H9 (cell line): ENCODE measurements at regions not wholly inside any gene's neighbourhood (a gene's known extent, or its start where the extent isn't known, plus 50 kb on each side); places are given as distances from the start of the nearest gene placed in this dataset.

Experiments used
- DNase-seq: peaks from one replicate; pipeline ENCODE4 v3.0.0-alpha.2; 2017
- H2AFZ ChIP-seq: one replicate; pipeline ENCODE4 v1.6.1; 2013; ENCODE audit warnings: mild to moderate bottlenecking, low read length, control low read depth, moderate library complexity
- H2AK5ac ChIP-seq: 2 replicates; pipeline ENCODE4 v1.6.1; 2013; ENCODE audit warnings: low read length, control low read depth, mixed read lengths; ENCODE audit not compliant: insufficient read length
- H2BK120ac ChIP-seq: one replicate; pipeline ENCODE4 v1.6.1; 2013; ENCODE audit warnings: low read depth, mild to moderate bottlenecking, low read length, control low read depth, inconsistent platforms; ENCODE audit not compliant: poor library complexity, severe bottlenecking
- H2BK12ac ChIP-seq: 2 replicates; pipeline ENCODE4 v1.6.1; 2013; ENCODE audit warnings: low read length, control low read depth, mixed read lengths, low read depth; ENCODE audit not compliant: insufficient read length
- H2BK15ac ChIP-seq: 2 replicates; pipeline ENCODE4 v1.6.1; 2013; ENCODE audit warnings: low read depth, low read length, control low read depth
- H2BK20ac ChIP-seq: one replicate; pipeline ENCODE4 v1.6.1; 2013; ENCODE audit warnings: low read depth, mild to moderate bottlenecking, low read length, control low read depth, inconsistent platforms; ENCODE audit not compliant: poor library complexity, severe bottlenecking
- H2BK5ac ChIP-seq: 2 replicates; pipeline ENCODE4 v1.6.1; 2013; ENCODE audit warnings: low read length, control low read depth, mixed read lengths; ENCODE audit not compliant: insufficient read length
- H3K14ac ChIP-seq: 2 replicates; pipeline ENCODE4 v1.6.1; 2013; ENCODE audit warnings: low read length, control low read depth; ENCODE audit not compliant: insufficient read depth
- H3K18ac ChIP-seq: 2 replicates; pipeline ENCODE4 v1.6.1; 2013; ENCODE audit warnings: low read depth, mild to moderate bottlenecking, mixed read lengths, low read length, control low read depth; ENCODE audit not compliant: insufficient read length
- H3K23ac ChIP-seq: 2 replicates; pipeline ENCODE4 v1.6.1; 2013; ENCODE audit warnings: low read length, control low read depth, mixed read lengths, low read depth; ENCODE audit not compliant: insufficient read length
- H3K23me2 ChIP-seq: 2 replicates; pipeline ENCODE4 v1.6.1; 2013; ENCODE audit warnings: low read depth, mild to moderate bottlenecking, mixed read lengths, low read length, control low read depth; ENCODE audit not compliant: insufficient read length, poor library complexity, severe bottlenecking
- H3K27ac ChIP-seq: 2 replicates; pipeline ENCODE4 v1.5.1; 2013; ENCODE audit warnings: low read length, control low read depth, mixed read lengths, low read depth; ENCODE audit not compliant: insufficient read length
- H3K27me3 ChIP-seq: 2 replicates; pipeline ENCODE4 v1.6.1; 2013; ENCODE audit warnings: low read length, control low read depth, inconsistent platforms; ENCODE audit not compliant: insufficient read depth
- H3K4ac ChIP-seq: 2 replicates; pipeline ENCODE4 v1.6.1; 2013; ENCODE audit warnings: low read depth, mild to moderate bottlenecking, control low read depth, inconsistent platforms, low read length, moderate library complexity
- H3K4me1 ChIP-seq: 2 replicates; pipeline ENCODE4 v1.6.1; 2013; ENCODE audit warnings: low read length, control low read depth, inconsistent platforms; ENCODE audit not compliant: insufficient read depth
- H3K4me2 ChIP-seq: 2 replicates; pipeline ENCODE4 v1.6.1; 2013; ENCODE audit warnings: low read length, control low read depth, mixed read lengths; ENCODE audit not compliant: insufficient read length, insufficient read depth
- H3K56ac ChIP-seq: 2 replicates; pipeline ENCODE4 v1.6.1; 2013; ENCODE audit warnings: low read depth, mild to moderate bottlenecking, mixed read lengths, low read length, control low read depth; ENCODE audit not compliant: insufficient read length
- H3K79me1 ChIP-seq: 2 replicates; pipeline ENCODE4 v1.6.1; 2013; ENCODE audit warnings: low read depth, mild to moderate bottlenecking, moderate library complexity, low read length, control low read depth, inconsistent platforms; ENCODE audit not compliant: insufficient read depth, poor library complexity, severe bottlenecking
- H3K79me2 ChIP-seq: 2 replicates; pipeline ENCODE4 v1.6.1; 2013; ENCODE audit warnings: low read length, control low read depth, inconsistent platforms; ENCODE audit not compliant: insufficient read depth
- H3K9ac ChIP-seq: 2 replicates; pipeline ENCODE4 v1.6.1; 2013; ENCODE audit warnings: low read length, control low read depth, mixed read lengths; ENCODE audit not compliant: insufficient read length; ENCODE audit errors: extremely low read depth
- H3K9me3 ChIP-seq: one replicate; pipeline ENCODE4 v1.6.1; 2013; ENCODE audit warnings: low read depth, low read length, inconsistent platforms; ENCODE audit not compliant: control insufficient read depth
- H3T11ph ChIP-seq: one replicate; pipeline ENCODE4 v1.6.1; 2013; ENCODE audit warnings: mild to moderate bottlenecking, low read length, control low read depth, inconsistent platforms
- H4K20me1 ChIP-seq: one replicate; pipeline ENCODE4 v1.6.1; 2013; ENCODE audit not compliant: control insufficient read depth, insufficient read length, insufficient read depth
- H4K5ac ChIP-seq: 2 replicates; pipeline ENCODE4 v1.6.1; 2013; ENCODE audit warnings: low read depth, mild to moderate bottlenecking, mixed read lengths, low read length, control low read depth; ENCODE audit not compliant: insufficient read length
- H4K8ac ChIP-seq: replicated peaks from 2 replicates; pipeline ENCODE4 v1.6.1; 2013; ENCODE audit warnings: low read length, control low read depth, mixed read lengths, low read depth; ENCODE audit not compliant: insufficient read length
- H4K91ac ChIP-seq: 2 replicates; pipeline ENCODE4 v1.6.1; 2013; ENCODE audit warnings: low read depth, mild to moderate bottlenecking, moderate library complexity, mixed read lengths, low read length, control low read depth; ENCODE audit not compliant: insufficient read length
- H3K27ac Mint-ChIP-seq, 3 experiments: 2 replicates in 2 of 3; 3 replicates in 1 of 3; pipeline ENCODE4 v1.8.0; 2020 to 2021; ENCODE audit warnings: mixed read lengths in 3 of 3, mild to moderate bottlenecking in 1 of 3, moderate library complexity in 1 of 3
- H3K27me3 Mint-ChIP-seq: 2 replicates; pipeline ENCODE4 v1.8.0; 2021; ENCODE audit warnings: low read depth, mild to moderate bottlenecking, moderate library complexity, mixed read lengths
- H3K36me3 Mint-ChIP-seq, 3 experiments: 2 replicates in 2 of 3; 3 replicates in 1 of 3; pipeline ENCODE4 v1.8.0; 2020 to 2021; ENCODE audit warnings: low read depth in 3 of 3, mixed read lengths in 3 of 3; ENCODE audit not compliant: insufficient read depth in 1 of 3
- H3K4me1 Mint-ChIP-seq, 2 experiments: 2 replicates each; pipeline ENCODE4 v1.8.0; 2020; ENCODE audit warnings: mixed read lengths in 2 of 2
- H3K4me3 Mint-ChIP-seq, 2 experiments: 2 replicates in 1 of 2; 3 replicates in 1 of 2; pipeline ENCODE4 v1.8.0; 2020 to 2021; ENCODE audit warnings: mild to moderate bottlenecking in 2 of 2, mixed read lengths in 2 of 2, moderate library complexity in 1 of 2
- H3K9me3 Mint-ChIP-seq, 2 experiments: 2 replicates in 1 of 2; 3 replicates in 1 of 2; pipeline ENCODE4 v1.8.0; 2020; ENCODE audit warnings: mild to moderate bottlenecking in 2 of 2, mixed read lengths in 2 of 2, moderate library complexity in 1 of 2
- CTCF ChIP-seq: fragments of 200-600 bp; sonication (generic); conservative IDR thresholded peaks from 3 replicates; pipeline ENCODE4 v1.8.0; 2021; ENCODE audit warnings: antibody characterized with exemption, mild to moderate bottlenecking

GRCh38 chr15:97215629-97216028 lies 744.9 kb upstream of the ARRDC4 start:
- Histone ChIP-seq H4K20me1 (no peaks in the 10 kb centered on the region), H3K4ac (no peak overlapping the region), H3K4me2 (no peak overlapping the region), H3K79me2 (no peaks in the 10 kb centered on the region), H4K5ac (no peak overlapping the region), H2AFZ (no peak overlapping the region), H4K91ac (no peak overlapping the region), H4K8ac (no peak overlapping the region), H2AK5ac (no peak overlapping the region), H3K18ac (no peak overlapping the region), H3K9me3 (no peaks in the 10 kb centered on the region), H3K79me1 (no peaks in the 10 kb centered on the region), H2BK12ac (no peak overlapping the region), H2BK5ac (no peak overlapping the region), H2BK120ac (no peak overlapping the region), H3K27me3 (no peaks in the 10 kb centered on the region), H3T11ph (no peak overlapping the region), H3K14ac (no peak overlapping the region), H3K23me2 (no peaks in the 10 kb centered on the region), H3K23ac (no peak overlapping the region), H3K56ac (no peak overlapping the region), H2BK15ac (no peak overlapping the region), H3K4me1 (no peaks in the 10 kb centered on the region), H2BK20ac (no peak overlapping the region), H3K27ac (no peak overlapping the region), H3K9ac (no peak overlapping the region)
- no peak overlapping the region for H3K27ac Mint-ChIP-seq
- no peaks in the 10 kb centered on the region for H3K27me3 Mint-ChIP-seq
- H3K4me3 Mint-ChIP-seq: no peak overlapping the region
- no peaks in the 10 kb centered on the region for H3K9me3 Mint-ChIP-seq
- no peak for TF ChIP-seq CTCF
- DNase-seq: no peak
- peaks cover 0 to 3% of the 10 kb centered on the region in 2 experiments; a peak in 1 of 4 replicates for H3K4me1 Mint-ChIP-seq
- H3K36me3 Mint-ChIP-seq: no peaks in the 10 kb centered on the region
